GM12878 (cell line): ENCODE measurements at regions not wholly inside any gene's neighbourhood (a gene's known extent, or its start where the extent isn't known, plus 50 kb on each side); places are given as distances from the start of the nearest gene placed in this dataset.

Experiments
- ATAC-seq: fragments of 200-7000 bp; cut with Tn5 transposase; 3 replicates; pipeline ENCODE4 v1.9.1; 2020; ENCODE audit warnings: mild to moderate bottlenecking, moderate library complexity
- BruUV-seq: library from RNA; stranded (reverse); fragments of 400-500 nt; replicated peaks from 2 replicates; lab custom pipeline; 2021; lab: Mats Ljungman, UMichigan
- CTCF ChIA-PET: fragments of 300-600 bp; sonication (Branson Sonifier 250); formaldehyde crosslinking; extraction: SDS; loops from one replicate; lab custom pipeline; 2021; ENCODE audit warnings: inconsistent platforms; lab: Yijun Ruan, JAX
- POLR2A ChIA-PET: fragments of 350-600 bp; formaldehyde crosslinking; extraction: SDS; loops from one replicate; lab custom pipeline; 2021; ENCODE audit warnings: inconsistent platforms; lab: Charles Lee
- RAD21 ChIA-PET: fragments of 300-600 bp; sonication (Branson Sonifier 250); formaldehyde crosslinking; loops from one replicate; lab custom pipeline; 2023; ENCODE audit warnings: antibody characterized with exemption; ENCODE audit not compliant: unreplicated experiment; lab: Charles Lee
- SMC1A ChIA-PET: fragments of 300-600 bp; sonication (Branson Sonifier 250); formaldehyde crosslinking; loops from one replicate; lab custom pipeline; 2023; ENCODE audit not compliant: unreplicated experiment, uncharacterized antibody; lab: Charles Lee
- DNase-seq: peaks from one replicate; pipeline ENCODE4 v3.0.0-alpha.2; 2011; ENCODE audit warnings: low read depth, low spot score
- FAIRE-seq: peaks from 3 replicates; lab custom pipeline; 2011; peaks lifted over from hg19 to GRCh38; lab: Jason Lieb, UNC
- H2AFZ ChIP-seq: 2 replicates; pipeline ENCODE4 v1.6.0; 2011; ENCODE audit warnings: low read depth, low read length, control low read depth; ENCODE audit not compliant: control insufficient read depth
- H3K27ac ChIP-seq: 2 replicates; pipeline ENCODE4 v1.5.1; 2011; ENCODE audit warnings: control low read depth; ENCODE audit not compliant: control insufficient read depth, insufficient read depth
- H3K27me3 ChIP-seq, 2 experiments: replicated peaks in 1 of 2; 2 replicates each; pipeline versions ENCODE4 v1.6.0 to v1.6.1; 2011; ENCODE audit warnings: low read length in 1 of 2; ENCODE audit not compliant: control insufficient read depth in 2 of 2, insufficient read depth in 2 of 2
- H3K36me3 ChIP-seq, 2 experiments: 2 replicates each; pipeline ENCODE4 v1.5.1; 2011; ENCODE audit warnings: low read length in 1 of 2; ENCODE audit not compliant: control insufficient read depth in 2 of 2, insufficient read depth in 2 of 2
- H3K4me1 ChIP-seq: 2 replicates; pipeline ENCODE4 v1.6.1; 2011; ENCODE audit warnings: mild to moderate bottlenecking, low read length, moderate library complexity, mixed read lengths; ENCODE audit not compliant: control insufficient read depth, insufficient read depth
- H3K4me2 ChIP-seq: 2 replicates; pipeline ENCODE4 v1.6.0; 2011; ENCODE audit warnings: control low read depth; ENCODE audit not compliant: control insufficient read depth, insufficient read depth
- H3K4me3 ChIP-seq: fragments of 200-600 bp; sonication (generic); 2 replicates; pipeline ENCODE4 v1.5.1; 2016
- H3K79me2 ChIP-seq: 2 replicates; pipeline ENCODE4 v1.6.0; 2011; ENCODE audit warnings: low read length; ENCODE audit not compliant: control insufficient read depth, insufficient read depth
- H3K9ac ChIP-seq: 2 replicates; pipeline ENCODE4 v1.8.0; 2011; ENCODE audit warnings: low read length, control low read depth, mixed read lengths; ENCODE audit not compliant: control insufficient read depth, insufficient read depth
- H3K9me3 ChIP-seq: replicated peaks from 3 replicates; pipeline ENCODE4 v1.5.1; 2011; ENCODE audit warnings: mild to moderate bottlenecking, low read length; ENCODE audit not compliant: control insufficient read depth, insufficient read depth
- H4K20me1 ChIP-seq: 2 replicates; pipeline ENCODE4 v1.6.0; 2011; ENCODE audit not compliant: control insufficient read depth, insufficient read depth
- ATF2 ChIP-seq: IDR thresholded peaks from 2 replicates; pipeline ENCODE4 v1.6.1; 2012; ENCODE audit warnings: low read length, inconsistent platforms
- CBX3 ChIP-seq: fragments of 200-600 bp; sonication (generic); IDR thresholded peaks from 2 replicates; pipeline ENCODE4 v1.6.1; 2016; ENCODE audit warnings: low read depth, borderline replicate concordance
- CREB1 ChIP-seq: IDR thresholded peaks from 2 replicates; pipeline ENCODE4 v1.6.1; 2012; ENCODE audit warnings: low read depth, mild to moderate bottlenecking, inconsistent platforms
- CTCF ChIP-seq, 3 experiments: IDR thresholded peaks in 2 of 3; conservative IDR thresholded peaks in 1 of 3; 2 replicates each; pipeline ENCODE4 v1.5.1; 2011; ENCODE audit warnings: low read depth in 3 of 3, low read length in 3 of 3, mild to moderate bottlenecking in 3 of 3, control low read depth in 2 of 3, moderate library complexity in 2 of 3, inconsistent platforms in 1 of 3, mixed read lengths in 1 of 3; ENCODE audit not compliant: control insufficient read depth in 2 of 3, insufficient read depth in 1 of 3; ENCODE audit errors: extremely low read depth in 1 of 3
- IRF4 ChIP-seq: IDR thresholded peaks from 2 replicates; pipeline ENCODE4 v1.6.1; 2011; ENCODE audit warnings: low read depth, low read length
- MAX ChIP-seq: IDR thresholded peaks from 2 replicates; pipeline ENCODE4 v1.6.1; 2012; ENCODE audit warnings: low read depth, low read length, improper control_type of control experiment
- MYB ChIP-seq: fragments of 150-350 bp; IDR thresholded peaks from 2 replicates; pipeline ENCODE4 v1.6.1; 2014; ENCODE audit warnings: mild to moderate bottlenecking, low read depth, low read length, borderline replicate concordance
- ZNF207 ChIP-seq: fragments of 450-650 bp; IDR thresholded peaks from 2 replicates; pipeline ENCODE4 v1.6.1; 2014; ENCODE audit warnings: antibody characterized with exemption, mild to moderate bottlenecking, borderline replicate concordance
- WGBS: methylation state at CpG from one replicate; pipeline ENCODE4 v1.1.6; 2016; ENCODE audit warnings: low lambda C conversion rate; ENCODE audit not compliant: insufficient replicate concordance, insufficient coverage; ENCODE audit errors: missing lambda C conversion rate; 5-methylcytosine and 5-hydroxymethylcytosine counted together
- in situ Hi-C: fragments of 300-500 bp; cut with MboI; formaldehyde crosslinking; loops from 9 replicates; pipeline ENCODE4 v1.14.3; 2018; ENCODE audit warnings: mixed read lengths
- intact Hi-C: fragments of 100-400 bp; cut with micrococcal nuclease; formaldehyde crosslinking; loops from one replicate; pipeline ENCODE4 v1.14.2; 2022; ENCODE audit not compliant: unreplicated experiment

GRCh38 chr6:139544701-139545057 is 170.2 kb upstream of the CITED2 start:
- Histone ChIP-seq H3K9me3 (no peaks in the 10 kb centered on the region), H3K4me3 (no peak overlapping the region), H3K79me2 (no peaks in the 10 kb centered on the region), H3K27me3 (no peaks in the 10 kb centered on the region), H2AFZ (no peak overlapping the region), H3K4me1 (peaks cover 6% of the 10 kb centered on the region), H3K36me3 (no peaks in the 10 kb centered on the region), H3K9ac (no peak overlapping the region), H3K27ac (no peak overlapping the region), H3K4me2 (no peak overlapping the region), H4K20me1 (no peaks in the 10 kb centered on the region)
- WGBS = 91% methylated on average over 2 of the region's 2 CpGs
- ChIA-PET CTCF (interaction anchor here (0.6 kb wide), 1 partner anchor 250 kb away, joined by 4 read pairs; no protein-coding TSS in a partner anchor), RAD21 (no interaction called here), POLR2A (no interaction called here), SMC1A (no interaction called here)
- in situ Hi-C loops = no loop called here
- ATAC-seq (no peak), FAIRE-seq (no peak), DNase-seq (no peak)
- no TSS peak for BruUV-seq
- TF ChIP-seq ZNF207 (no peak), CTCF (IDR thresholded peaks at IDR 0.05 in 2 of 3, conservative IDR thresholded peaks at IDR 0.05 in 1 of 3; ENCODE audit: control insufficient read depth in 2 of 3, extremely low read depth in 1 of 3, insufficient read depth in 1 of 3, low read depth in 3 of 3, low read length in 3 of 3) (no peak), MYB (no peak), MAX (no peak), IRF4 (no peak), CREB1 (no peak), CBX3 (no peak), ATF2 (no peak)
- intact Hi-C loops = no loop called here
